Mammary epithelial cell (primary cell): ENCODE measurements at regions not wholly inside any gene's neighbourhood (a gene's known extent, or its start where the extent isn't known, plus 50 kb on each side); places are given as distances from the start of the nearest gene placed in this dataset.

Experiments
- CTCF ChIP-seq, 2 donors: IDR thresholded peaks in 1 of 2; conservative IDR thresholded peaks in 1 of 2; 2 replicates each; pipeline ENCODE4 v1.5.1; 2011 to 2012; ENCODE audit warnings: inconsistent platforms in 2 of 2, low read length in 2 of 2, mild to moderate bottlenecking in 2 of 2, control low read depth in 1 of 2, low read depth in 1 of 2; ENCODE audit not compliant: insufficient read depth in 1 of 2; ENCODE audit errors: extremely low read depth in 1 of 2
- EZH2 ChIP-seq: IDR thresholded peaks from 2 replicates; pipeline ENCODE4 v1.6.1; 2012; ENCODE audit warnings: low read length, inconsistent platforms, borderline replicate concordance

DNA sequence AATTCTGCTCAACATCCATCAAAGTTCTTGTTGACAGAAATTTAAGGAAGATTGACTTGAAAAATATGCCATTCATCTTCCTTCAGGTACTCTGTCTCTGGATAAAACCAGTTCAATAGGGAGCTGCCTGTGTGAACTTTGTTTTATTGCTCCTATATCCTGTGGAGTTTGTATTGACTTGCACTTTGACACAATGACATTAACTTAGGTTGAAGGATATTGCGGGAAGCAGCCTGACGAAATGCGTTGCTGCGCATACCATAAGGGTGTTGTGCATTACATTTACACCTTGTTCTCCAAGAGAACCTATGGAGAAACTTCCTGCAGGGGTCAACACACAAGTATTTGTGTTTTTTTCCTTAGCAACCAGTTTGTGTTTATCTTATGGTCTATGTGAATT, 185.4 kb upstream of the GRIK2 start:
- TF ChIP-seq CTCF (conservative IDR thresholded peaks at IDR 0.05 in 1 of 2, IDR thresholded peaks at IDR 0.05 in 1 of 2; ENCODE audit: extremely low read depth in 1 of 2, insufficient read depth in 1 of 2, low read depth in 1 of 2, low read length in 2 of 2): no peak
- TF ChIP-seq EZH2: no peak
